HG03159 (cell line): ENCODE measurements at regions not wholly inside any gene's neighbourhood (a gene's known extent, or its start where the extent isn't known, plus 50 kb on each side); places are given as distances from the start of the nearest gene placed in this dataset.

ENCODE experiments used
- ATAC-seq: cut with Tn5 transposase; IDR thresholded peaks from one replicate; pipeline ENCODE4 v1.9.1; 2021; ENCODE audit warnings: mild to moderate bottlenecking, moderate library complexity; ENCODE audit not compliant: unreplicated experiment

- ATAC-seq: no peak
These were observed 57.6 kb downstream of the TENT5A start for GRCh38 chr6:81694855-81695254.

- ATAC-seq: no peak
These were observed 58.3 kb downstream of the TENT5A start for GRCh38 chr6:81694207-81694606.

DNA sequence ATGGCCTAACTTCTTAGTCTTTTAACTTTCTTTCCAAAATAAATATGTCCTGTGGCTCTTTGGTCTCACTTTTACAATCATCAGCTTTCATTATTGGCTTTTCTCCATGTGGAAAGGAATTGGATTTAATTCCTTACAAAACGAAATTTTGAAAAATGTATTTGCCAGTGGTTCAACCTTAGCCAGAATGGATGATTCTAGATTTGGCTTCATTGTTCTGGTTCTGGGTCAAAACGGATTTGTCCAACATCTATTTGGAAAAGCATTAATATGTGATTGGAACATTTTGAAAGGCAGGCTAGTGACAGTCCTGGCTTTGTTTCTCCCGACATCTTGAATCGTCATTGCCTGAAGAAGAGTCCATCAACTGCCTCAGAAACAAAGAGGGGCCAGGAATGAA lies 59.2 kb downstream of the TENT5A start:
- no peak for ATAC-seq

DNA sequence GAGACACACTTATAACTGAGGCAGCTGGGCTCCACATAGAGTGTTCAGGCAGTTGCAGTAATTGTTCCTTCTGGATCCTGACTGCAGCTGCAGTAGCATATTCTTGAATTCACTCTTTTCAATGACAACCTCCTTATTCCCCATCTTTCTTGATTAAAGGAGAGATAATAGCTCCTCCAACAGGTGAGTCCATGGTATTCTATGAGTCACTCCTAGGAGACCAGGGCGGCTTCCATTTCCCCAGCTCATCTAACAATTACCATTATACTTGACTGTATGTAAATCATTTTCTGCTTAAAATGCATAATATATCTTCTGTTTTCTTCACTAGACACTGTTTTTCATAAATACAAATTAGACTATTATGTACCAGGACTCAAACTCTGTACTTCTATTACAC lies 62.4 kb downstream of the TENT5A start:
- no peak for ATAC-seq

DNA sequence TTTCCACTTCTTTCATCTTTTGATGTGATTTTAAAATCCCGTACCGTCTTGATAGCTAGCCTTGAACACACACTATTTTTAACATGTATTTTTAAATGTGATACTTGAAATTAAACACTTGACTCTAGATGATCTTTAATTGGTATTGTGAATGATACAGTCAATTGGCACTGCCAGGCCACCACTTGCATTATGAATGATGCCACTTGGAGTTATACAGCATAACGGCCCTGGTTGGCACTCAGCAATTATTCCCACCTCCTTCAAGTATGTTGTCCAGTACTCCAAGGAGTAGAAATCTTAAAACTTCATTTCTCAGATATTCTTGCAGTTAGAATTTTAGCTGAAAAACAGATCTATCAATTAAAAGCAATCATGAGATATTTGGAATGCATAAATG lies 62.9 kb downstream of the TENT5A start:
- no peak for ATAC-seq

GRCh38 chr6:81683912-81684311 lies 68.6 kb downstream of the TENT5A start:
- ATAC-seq: no peak

GRCh38 chr6:81682858-81683620 lies 69.4 kb downstream of the TENT5A start:
- no peak for ATAC-seq

- no peak for ATAC-seq
These were observed 70.2 kb downstream of the TENT5A start for GRCh38 chr6:81682235-81682795.

- no peak for ATAC-seq
These were observed 83.0 kb downstream of the TENT5A start for GRCh38 chr6:81669445-81669844.

DNA sequence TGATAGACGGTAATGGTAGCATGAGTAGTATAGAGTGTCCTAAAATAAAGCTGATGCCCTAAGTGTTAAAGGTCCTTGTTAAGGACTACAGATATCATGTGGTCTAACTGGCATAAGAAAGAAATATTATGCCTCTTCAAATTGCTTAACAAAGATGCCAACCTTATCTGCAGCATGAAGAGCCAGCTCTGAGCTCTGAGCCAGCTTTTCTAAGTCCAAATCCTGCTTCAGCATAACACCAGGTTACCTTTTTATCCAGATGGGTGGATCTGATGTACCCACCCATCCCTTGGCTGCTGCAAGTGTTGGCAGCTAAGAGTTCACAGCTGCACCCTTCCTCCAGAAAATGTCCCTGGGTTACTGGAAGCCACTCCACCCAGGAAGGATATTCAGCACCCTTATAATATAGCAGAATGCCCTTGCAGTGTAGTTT lies 83.8 kb downstream of the TENT5A start:
- no peak for ATAC-seq

GRCh38 chr6:81666481-81666880 lies 86.0 kb downstream of the TENT5A start:
- ATAC-seq: no peak

GRCh38 chr6:81656231-81656630 lies 96.2 kb downstream of the TENT5A start:
- no peak for ATAC-seq

DNA sequence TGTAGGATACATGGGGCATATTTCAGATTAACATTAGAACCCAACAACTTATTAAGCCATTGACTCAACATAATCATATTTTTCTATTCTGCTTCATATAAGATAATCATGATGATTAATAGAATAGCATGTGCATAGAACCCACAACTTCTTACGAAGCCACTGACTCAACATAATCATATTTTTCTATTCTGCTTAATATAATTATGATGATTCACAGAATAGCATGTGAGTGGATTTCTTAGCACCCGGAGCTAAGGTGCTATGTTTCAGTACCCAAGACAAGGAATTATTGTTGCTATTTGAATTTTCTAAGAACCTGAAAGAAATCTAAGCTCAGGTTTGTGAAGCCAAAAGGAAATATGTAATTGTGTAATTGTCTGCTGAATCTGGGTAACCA lies 96.8 kb downstream of the TENT5A start:
- no peak for ATAC-seq

DNA sequence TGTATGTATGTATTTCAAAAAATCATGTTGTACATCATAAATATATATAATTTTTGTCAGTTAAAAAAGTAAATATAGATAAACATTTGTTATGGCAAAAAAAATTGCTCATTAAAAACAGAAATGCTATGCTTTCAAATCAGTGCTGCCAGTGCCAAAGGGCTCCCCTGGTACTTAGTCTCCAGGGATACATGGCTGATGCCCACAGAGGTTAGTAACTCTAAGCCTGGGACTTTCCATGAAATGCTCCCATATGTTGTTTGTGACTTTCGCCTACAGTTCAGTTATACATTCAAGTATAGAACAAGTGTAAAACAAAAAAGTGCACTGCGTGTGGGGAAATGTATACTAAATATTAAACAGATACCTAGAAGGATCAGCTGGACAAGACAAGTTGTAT lies 104.0 kb downstream of the TENT5A start:
- ATAC-seq: no peak

DNA sequence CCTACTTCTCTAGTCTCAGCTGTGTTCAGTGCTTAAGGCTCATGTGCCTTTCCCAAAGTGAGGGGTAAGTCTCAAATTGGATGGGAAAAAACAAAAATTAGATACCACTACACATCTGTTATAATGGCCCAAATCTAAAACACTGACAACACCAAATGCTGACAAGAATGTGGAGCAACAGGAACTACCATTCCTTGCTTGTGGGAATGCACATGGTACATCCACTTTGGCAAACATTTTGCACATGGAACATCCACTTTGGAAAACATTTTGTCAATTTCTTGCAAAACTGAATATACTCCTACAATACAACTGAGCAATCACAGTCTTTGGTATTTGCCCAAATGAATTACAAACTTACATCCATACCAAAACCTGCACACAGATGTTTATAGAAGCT lies 109.3 kb downstream of the TENT5A start:
- ATAC-seq: no peak

DNA sequence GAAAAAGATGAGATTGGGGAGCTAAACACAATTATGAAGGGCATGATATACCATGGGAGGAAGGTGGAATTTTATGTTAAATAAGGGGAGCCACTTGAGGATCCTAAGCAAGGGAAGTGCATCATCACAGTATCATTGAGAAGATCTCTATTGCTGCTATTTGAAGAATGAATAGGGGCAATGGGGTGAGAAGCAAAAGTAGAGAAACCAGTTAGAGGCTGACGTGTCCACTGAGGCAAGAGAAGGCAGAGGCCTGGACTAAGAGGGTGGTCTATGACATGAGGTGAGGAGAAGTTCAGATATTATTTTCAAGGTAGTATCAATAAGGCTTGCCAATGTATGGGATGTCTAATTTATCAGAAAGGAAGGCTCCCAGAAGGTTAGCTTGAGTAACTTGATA lies 111.6 kb downstream of the TENT5A start:
- ATAC-seq: no peak

GRCh38 chr6:81640126-81640525 lies 112.4 kb downstream of the TENT5A start:
- ATAC-seq: no peak

DNA sequence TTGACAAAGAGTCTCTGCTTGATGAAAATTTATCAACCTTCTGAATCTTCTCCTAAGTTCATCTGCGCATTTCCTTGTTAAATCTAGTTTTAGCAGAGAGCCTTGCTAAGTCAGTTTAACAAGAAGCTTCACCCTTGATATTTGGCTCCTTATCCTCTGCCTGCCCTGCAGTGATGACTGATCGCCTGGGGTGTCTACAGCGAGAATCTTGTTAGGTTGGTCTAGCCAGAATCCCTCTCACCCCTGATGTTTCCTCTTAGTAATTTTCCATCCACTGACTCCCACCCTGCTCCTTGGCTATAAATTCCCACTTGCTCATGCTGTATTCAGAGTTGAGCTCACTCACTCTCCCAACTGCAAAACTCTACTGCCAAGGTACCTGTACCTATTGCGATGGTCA lies 114.1 kb downstream of the TENT5A start:
- ATAC-seq: no peak

GRCh38 chr6:81636930-81637568 lies 115.4 kb downstream of the TENT5A start:
- ATAC-seq: no peak

DNA sequence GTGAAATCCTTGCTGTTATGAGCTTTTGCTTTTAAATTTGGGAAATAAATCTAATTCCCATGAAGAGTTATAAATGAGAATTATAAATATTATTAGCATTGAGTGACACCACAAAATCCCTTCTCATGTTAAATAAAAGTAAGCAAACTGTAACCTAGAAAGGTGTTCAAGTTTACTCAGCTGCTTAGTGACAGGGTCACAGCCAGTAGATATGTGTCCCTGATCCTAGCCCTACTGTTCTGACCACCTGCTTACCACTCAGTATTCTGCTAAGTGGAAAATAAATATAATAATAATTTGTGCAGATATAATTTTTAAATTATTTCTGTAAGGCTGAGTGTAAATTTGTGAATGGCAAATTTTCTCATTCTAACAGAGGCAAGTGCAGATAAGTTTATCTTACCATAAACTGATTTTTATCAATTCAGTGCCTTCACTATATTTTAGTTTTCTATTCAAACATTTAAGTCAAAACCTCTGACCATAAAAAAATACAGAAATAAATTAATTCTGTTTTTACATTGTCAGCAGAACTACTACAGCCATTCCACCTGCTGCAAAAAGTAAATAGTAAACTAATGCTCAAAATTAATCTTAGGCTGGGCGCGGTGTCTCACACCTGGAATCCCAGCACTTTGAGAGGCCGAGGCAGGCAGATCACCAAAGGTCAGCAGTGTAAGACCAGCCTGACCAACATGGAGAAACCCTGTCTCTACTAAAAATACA lies 118.2 kb downstream of the TENT5A start:
- no peak for ATAC-seq

GRCh38 chr6:81633391-81633790 lies 119.1 kb downstream of the TENT5A start:
- no peak for ATAC-seq

DNA sequence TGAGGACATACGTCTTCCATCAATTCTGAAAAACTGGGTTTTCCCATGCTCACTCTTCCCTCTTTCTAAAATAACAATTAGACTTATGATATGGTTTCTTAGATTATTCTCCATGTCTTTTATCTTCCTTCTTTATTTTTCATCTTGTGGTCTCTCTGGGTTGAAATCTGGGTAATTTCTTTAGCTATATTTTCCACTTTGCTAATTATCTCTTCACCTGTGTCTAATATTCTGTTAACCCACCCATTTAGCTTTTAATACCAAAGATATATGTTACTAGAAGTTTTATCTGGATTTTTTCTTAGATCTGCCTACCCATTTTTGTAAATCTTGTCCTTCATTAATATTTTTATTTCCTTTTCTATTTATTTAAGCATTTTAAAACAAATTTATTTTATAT lies 121.8 kb downstream of the TENT5A start:
- no peak for ATAC-seq
